Skin epidermis (tissue), 12 donors: ENCODE measurements at regions not wholly inside any gene's neighbourhood (a gene's known extent, or its start where the extent isn't known, plus 50 kb on each side); places are given as distances from the start of the nearest gene placed in this dataset.

ENCODE experiments used
- H3K27ac ChIP-seq, 21 experiments: fragments of 200-600 bp; sonication (generic) in 11 of 21; one replicate each; pipeline ENCODE4 v1.5.0; 2020; ENCODE audit warnings: mild to moderate bottlenecking in 3 of 21, inconsistent platforms in 2 of 21, moderate library complexity in 2 of 21
- H3K4me3 ChIP-seq, 7 experiments: fragments of 200-600 bp; sonication (generic) in 2 of 7; one replicate each; pipeline ENCODE4 v1.5.0; 2020; ENCODE audit warnings: inconsistent platforms in 2 of 7, mild to moderate bottlenecking in 2 of 7, moderate library complexity in 1 of 7

- no peak overlapping the region for H3K4me3 ChIP-seq
- H3K27ac ChIP-seq, result no peak overlapping the region
Measured at GRCh38 chr6:33853736-33854135, 49.9 kb upstream of the MLN start.
